AG09319 (cell line): ENCODE measurements at regions not wholly inside any gene's neighbourhood (a gene's known extent, or its start where the extent isn't known, plus 50 kb on each side); places are given as distances from the start of the nearest gene placed in this dataset.

ENCODE experiments used
- DNase-seq: peaks from one replicate; pipeline ENCODE4 v3.0.0-alpha.2; 2010; ENCODE audit warnings: low read depth; ENCODE audit errors: extremely low read depth
- TF ChIP-seq, protein P1 (sequence below): IDR thresholded peaks from 2 replicates; pipeline ENCODE4 v1.5.1; 2011; ENCODE audit warnings: low read depth, mild to moderate bottlenecking, inconsistent platforms, low read length, moderate library complexity

DNA sequence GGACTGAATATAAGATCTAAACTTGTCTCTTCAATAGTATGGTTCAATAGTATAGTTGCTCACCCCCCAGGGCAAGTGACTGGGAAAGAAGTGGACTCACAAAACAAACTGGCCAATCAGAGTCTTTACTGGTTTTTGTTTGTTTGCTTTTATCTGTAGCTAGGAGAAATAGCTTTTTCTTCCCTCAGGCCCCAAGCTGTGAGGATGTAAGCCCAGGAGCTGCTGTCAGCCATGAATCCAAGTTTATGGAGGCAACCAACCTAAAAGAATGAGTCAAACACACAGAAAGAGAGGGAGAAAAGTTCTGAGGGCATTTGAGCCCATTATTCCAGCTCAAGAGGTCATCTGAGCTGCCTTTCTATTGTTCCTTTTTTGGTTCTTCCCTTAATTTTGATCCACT is 375.3 kb downstream of the BCAT1 start:
- DNase-seq = no peak
- TF ChIP-seq, protein P1, sequence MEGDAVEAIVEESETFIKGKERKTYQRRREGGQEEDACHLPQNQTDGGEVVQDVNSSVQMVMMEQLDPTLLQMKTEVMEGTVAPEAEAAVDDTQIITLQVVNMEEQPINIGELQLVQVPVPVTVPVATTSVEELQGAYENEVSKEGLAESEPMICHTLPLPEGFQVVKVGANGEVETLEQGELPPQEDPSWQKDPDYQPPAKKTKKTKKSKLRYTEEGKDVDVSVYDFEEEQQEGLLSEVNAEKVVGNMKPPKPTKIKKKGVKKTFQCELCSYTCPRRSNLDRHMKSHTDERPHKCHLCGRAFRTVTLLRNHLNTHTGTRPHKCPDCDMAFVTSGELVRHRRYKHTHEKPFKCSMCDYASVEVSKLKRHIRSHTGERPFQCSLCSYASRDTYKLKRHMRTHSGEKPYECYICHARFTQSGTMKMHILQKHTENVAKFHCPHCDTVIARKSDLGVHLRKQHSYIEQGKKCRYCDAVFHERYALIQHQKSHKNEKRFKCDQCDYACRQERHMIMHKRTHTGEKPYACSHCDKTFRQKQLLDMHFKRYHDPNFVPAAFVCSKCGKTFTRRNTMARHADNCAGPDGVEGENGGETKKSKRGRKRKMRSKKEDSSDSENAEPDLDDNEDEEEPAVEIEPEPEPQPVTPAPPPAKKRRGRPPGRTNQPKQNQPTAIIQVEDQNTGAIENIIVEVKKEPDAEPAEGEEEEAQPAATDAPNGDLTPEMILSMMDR = no peak

DNA sequence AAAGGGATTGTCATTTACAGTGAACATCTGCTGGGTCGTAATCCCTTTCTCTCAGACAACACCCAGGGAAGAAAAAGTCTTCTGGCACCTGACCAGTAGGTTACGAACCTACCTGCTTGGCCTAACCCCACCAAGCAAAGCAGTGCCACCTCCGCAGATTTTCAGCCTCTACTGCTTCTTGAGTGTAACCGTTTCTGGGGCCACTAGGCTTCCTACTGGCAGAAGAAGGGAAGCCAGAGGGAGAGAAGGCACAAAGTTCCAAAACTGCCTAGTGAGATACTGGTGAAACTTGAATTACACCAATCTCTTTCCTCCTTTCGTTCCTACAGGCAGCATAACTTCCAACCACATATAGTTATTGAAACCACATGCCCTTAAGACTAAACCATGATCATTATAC is 383.6 kb downstream of the BCAT1 start:
- TF ChIP-seq, protein P1 = no peak
- no peak for DNase-seq

DNA sequence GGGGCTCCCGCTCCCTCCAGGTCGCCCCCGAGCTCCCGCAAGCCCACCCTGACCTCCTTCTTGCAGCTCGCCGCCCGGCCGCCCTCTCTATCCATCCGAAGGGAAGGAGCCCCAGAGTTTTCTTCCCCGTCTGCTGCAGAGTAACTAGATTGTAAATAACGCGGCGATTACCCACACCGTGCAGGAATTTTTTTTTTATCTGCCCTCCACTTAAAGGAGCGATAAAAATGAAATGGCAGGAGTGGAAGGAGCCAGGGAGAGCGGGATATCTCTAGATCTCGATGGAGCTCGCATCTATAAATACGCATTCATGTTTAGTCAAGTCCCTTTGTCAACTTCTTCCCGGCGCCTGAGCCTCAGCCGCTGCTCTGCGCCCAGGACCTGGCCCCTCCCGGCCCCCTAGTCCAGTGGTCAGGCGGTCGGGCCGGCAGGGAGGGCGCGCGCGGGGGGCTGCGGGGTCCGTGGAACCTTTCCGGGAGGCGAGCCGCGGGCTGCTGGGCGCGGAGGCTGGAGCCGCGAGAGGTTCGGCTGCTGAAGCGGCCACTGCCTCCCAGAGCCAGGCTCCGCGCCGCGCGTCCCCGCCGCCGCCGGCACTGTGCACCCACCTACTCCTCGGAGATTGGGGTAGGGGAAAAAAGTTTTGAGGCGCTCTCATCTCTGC is 386.0 kb downstream of the BCAT1 start:
- TF ChIP-seq, protein P1 = no peak
- DNase-seq = no peak

DNA sequence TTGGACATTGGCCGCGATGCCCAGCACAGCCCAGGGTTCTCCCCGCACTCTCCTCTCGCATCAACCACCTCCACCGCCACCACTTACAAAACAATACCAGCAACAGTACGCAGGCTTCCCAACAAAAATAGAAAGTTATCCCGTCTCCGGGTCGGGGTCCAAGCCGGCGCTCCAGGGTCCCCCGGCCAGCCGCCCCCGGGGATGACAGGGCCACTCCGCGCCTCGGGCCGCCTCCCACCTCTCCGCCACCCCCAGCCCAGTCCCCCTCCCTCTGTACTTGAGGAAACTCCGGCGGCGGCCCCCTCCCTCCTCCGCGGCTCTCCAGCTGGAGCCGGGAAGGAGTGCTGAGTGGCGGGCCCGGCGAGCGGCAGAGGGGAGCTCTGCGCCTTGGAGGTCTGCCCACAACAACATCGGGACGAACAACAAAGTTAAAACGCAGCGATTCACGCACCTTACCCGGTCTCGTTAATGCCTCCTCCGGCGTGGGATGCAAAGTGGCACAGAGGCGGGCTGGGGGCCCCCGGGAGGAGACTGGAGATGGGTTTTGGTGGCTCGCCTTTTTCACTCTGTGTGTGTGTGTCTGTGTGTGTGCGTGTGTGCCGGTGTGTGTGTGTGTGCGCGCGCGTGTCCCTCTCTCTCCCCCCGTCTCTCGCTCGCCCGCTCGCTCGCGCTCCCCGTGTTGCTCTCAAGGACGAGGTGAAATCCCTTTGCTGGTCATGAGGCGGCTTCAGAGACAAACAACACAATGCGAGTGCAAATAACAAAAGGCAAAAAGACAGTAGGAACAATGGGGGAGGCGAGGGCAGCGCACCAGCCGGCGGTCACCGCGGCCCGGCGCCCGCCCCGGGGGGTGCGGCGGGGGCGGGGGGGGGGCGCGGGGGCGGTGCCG is 386.8 kb downstream of the BCAT1 start:
- TF ChIP-seq, protein P1 = no peak

DNA sequence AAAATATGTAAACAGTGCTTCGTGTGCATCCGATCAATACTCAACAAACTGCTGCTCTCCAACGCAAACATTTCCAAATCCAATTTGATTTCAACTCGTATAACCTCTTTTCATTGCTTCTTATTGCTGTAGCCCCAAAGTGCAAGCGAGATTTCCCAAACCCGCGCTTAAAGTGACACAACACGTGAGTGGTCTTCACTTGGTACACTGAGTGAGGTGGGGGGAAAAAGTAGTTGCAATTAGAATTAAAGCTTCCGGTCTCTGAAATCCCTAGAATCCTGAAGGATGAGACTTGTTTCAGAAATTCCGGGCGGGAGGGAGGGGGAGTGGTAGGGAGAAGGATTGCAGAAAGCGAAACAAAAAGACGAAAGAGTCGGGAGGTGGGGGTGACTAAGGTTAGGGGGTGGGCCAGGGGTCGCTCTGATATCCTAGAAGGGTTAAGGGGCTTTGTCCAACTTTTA is 387.5 kb downstream of the BCAT1 start:
- TF ChIP-seq, protein P1 = no peak
- DNase-seq = no peak

More for the DNA sequence above, 386.8 kb downstream of the BCAT1 start:
- DNase-seq = no peak

DNA sequence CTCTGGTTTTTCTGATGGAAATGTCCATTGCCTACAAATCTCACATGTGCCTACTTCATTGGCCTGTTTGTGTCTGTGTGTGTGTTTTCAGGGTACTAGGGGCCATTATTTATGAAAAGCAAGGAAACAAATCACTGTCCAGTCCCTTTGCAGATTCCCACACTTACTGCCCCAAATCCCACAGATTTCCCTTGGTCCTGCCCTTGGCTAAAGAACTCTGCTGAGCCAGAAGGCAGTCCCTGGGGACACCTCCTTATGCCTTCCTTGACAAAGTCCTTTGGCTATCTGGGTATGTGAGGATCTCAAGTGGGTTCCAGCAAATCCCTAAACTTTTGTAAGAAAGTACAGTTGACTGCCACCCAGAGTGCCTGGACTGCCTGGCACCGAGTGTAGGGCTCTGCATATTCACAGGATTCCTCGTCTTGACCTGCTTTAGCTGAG is 388.1 kb downstream of the BCAT1 start:
- DNase-seq = no peak
- TF ChIP-seq, protein P1 = no peak
